HCT116 (cell line): ENCODE measurements at regions not wholly inside any gene's neighbourhood (a gene's known extent, or its start where the extent isn't known, plus 50 kb on each side); places are given as distances from the start of the nearest gene placed in this dataset.

Experiments used
- ATAC-seq: fragments of 200-7000 bp; cut with Tn5 transposase; 2 replicates; pipeline ENCODE4 v1.9.1; 2020; ENCODE audit warnings: mild to moderate bottlenecking, moderate library complexity
- BruUV-seq: library from RNA; stranded (reverse); fragments of 400-500 nt; replicated peaks from 2 replicates; lab custom pipeline; 2021; lab: Mats Ljungman, UMichigan
- CTCF ChIA-PET: fragments of 300-600 bp; sonication (Branson Sonifier 250); formaldehyde crosslinking; loops from one replicate; lab custom pipeline; 2021; ENCODE audit warnings: antibody characterized with exemption; lab: Charles Lee
- POLR2A ChIA-PET: fragments of 300-600, 350-600 bp; sonication (Branson Sonifier 250); formaldehyde crosslinking; loops from one replicate; lab custom pipeline; 2021; ENCODE audit warnings: antibody characterized with exemption; lab: Charles Lee
- RAD21 ChIA-PET, 2 experiments: fragments of 300-600 bp; sonication (Branson Sonifier 250); formaldehyde crosslinking; loops; one replicate each; lab custom pipeline; 2023; ENCODE audit warnings: low total read pairs in 2 of 2; ENCODE audit not compliant: uncharacterized antibody in 2 of 2, unreplicated experiment in 2 of 2, low non-redundant PET in 1 of 2; lab: Charles Lee
- DNase-seq: peaks from one replicate; pipeline ENCODE4 v3.0.0-alpha.2; 2010; ENCODE audit warnings: low read depth, low spot score
- H2AFZ ChIP-seq: fragments of 200-600 bp; shearing (Covaris generic), sonication (generic); 2 replicates; pipeline ENCODE4 v1.6.1; 2017; ENCODE audit warnings: low read depth, mixed run types, mixed read lengths, antibody characterized with exemption, low read length; ENCODE audit not compliant: poor library complexity, severe bottlenecking
- H3K27ac ChIP-seq: 2 replicates; pipeline ENCODE4 v1.5.1; 2012; ENCODE audit warnings: low read depth, low read length
- H3K27me3 ChIP-seq: fragments of 200-600 bp; sonication (generic); 2 replicates; pipeline ENCODE4 v1.6.1; 2016; ENCODE audit warnings: mixed run types, low read length, mixed read lengths; ENCODE audit not compliant: insufficient read depth
- H3K36me3 ChIP-seq, 2 experiments: fragments of 200-500 bp in 1 of 2; fragments of 200-600 bp in 1 of 2; sonication (Bioruptor generic) in 1 of 2; sonication (generic) in 1 of 2; 2 replicates each; pipeline versions ENCODE4 v1.5.1 to v1.6.1; 2014 to 2016; ENCODE audit warnings: low read length in 2 of 2, inconsistent platforms in 1 of 2, mixed read lengths in 1 of 2, mixed run types in 1 of 2; ENCODE audit not compliant: insufficient read depth in 2 of 2, control insufficient read depth in 1 of 2
- H3K4me1 ChIP-seq, 2 experiments: fragments of 200-600 bp in 1 of 2; sonication (generic) in 1 of 2; 2 replicates each; pipeline versions ENCODE4 v1.5.1 to v1.6.1; 2012 to 2017; ENCODE audit warnings: low read length in 2 of 2, inconsistent platforms in 1 of 2, mild to moderate bottlenecking in 1 of 2, mixed read lengths in 1 of 2, mixed run types in 1 of 2, moderate library complexity in 1 of 2; ENCODE audit not compliant: insufficient read depth in 2 of 2, control insufficient read depth in 1 of 2
- H3K4me2 ChIP-seq: fragments of 200-600 bp; sonication (generic); 2 replicates; pipeline ENCODE4 v1.6.1; 2017; ENCODE audit warnings: mixed run types, low read length, mixed read lengths
- H3K4me3 ChIP-seq, 2 experiments: fragments of 200-600 bp in 1 of 2; sonication (generic) in 1 of 2; replicated peaks in 1 of 2; 2 replicates each; pipeline ENCODE4 v1.5.1; 2011 to 2016; ENCODE audit warnings: low read length in 2 of 2, control low read depth in 1 of 2, low read depth in 1 of 2, mild to moderate bottlenecking in 1 of 2, mixed read lengths in 1 of 2, mixed run types in 1 of 2
- H3K79me2 ChIP-seq: fragments of 200-600 bp; sonication (generic); 2 replicates; pipeline ENCODE4 v1.6.1; 2017; ENCODE audit warnings: mild to moderate bottlenecking, mixed run types, low read length, moderate library complexity, mixed read lengths; ENCODE audit not compliant: insufficient read depth
- H3K9ac ChIP-seq: fragments of 200-600 bp; sonication (generic); 2 replicates; pipeline ENCODE4 v1.6.1; 2016; ENCODE audit warnings: low read length, mixed read lengths
- H3K9me2 ChIP-seq: fragments of 200-600 bp; sonication (generic), shearing (Covaris generic); 2 replicates; pipeline ENCODE4 v1.6.1; 2017; ENCODE audit warnings: mixed run types, mild to moderate bottlenecking, moderate library complexity; ENCODE audit not compliant: insufficient read depth
- H3K9me3 ChIP-seq, 2 experiments: fragments of 200-500 bp in 1 of 2; fragments of 200-600 bp in 1 of 2; sonication (Bioruptor generic) in 1 of 2; sonication (generic) in 1 of 2; 2 replicates each; pipeline ENCODE4 v1.6.1; 2014 to 2017; ENCODE audit warnings: low read length in 2 of 2, mixed read lengths in 2 of 2, inconsistent platforms in 1 of 2, low read depth in 1 of 2, mild to moderate bottlenecking in 1 of 2, mixed run types in 1 of 2, moderate library complexity in 1 of 2; ENCODE audit not compliant: control insufficient read depth in 1 of 2, insufficient read depth in 1 of 2
- H4K20me1 ChIP-seq: fragments of 200-600 bp; sonication (generic), shearing (Covaris generic); 2 replicates; pipeline ENCODE4 v1.6.1; 2017; ENCODE audit warnings: mixed run types, mild to moderate bottlenecking, moderate library complexity; ENCODE audit not compliant: insufficient read depth
- ATF3 ChIP-seq: IDR thresholded peaks from 2 replicates; pipeline ENCODE4 v1.6.1; 2012
- CBX3 ChIP-seq: IDR thresholded peaks from 2 replicates; pipeline ENCODE4 v1.6.1; 2012; ENCODE audit warnings: low read depth
- CTCF ChIP-seq, 3 experiments: fragments of 200-600 bp in 1 of 3; sonication (generic) in 1 of 3; IDR thresholded peaks in 2 of 3; conservative IDR thresholded peaks in 1 of 3; 2 replicates each; pipeline ENCODE4 v1.5.1; 2012 to 2017; ENCODE audit warnings: low read depth in 2 of 3, low read length in 2 of 3, antibody characterized with exemption in 1 of 3, borderline replicate concordance in 1 of 3, control low read depth in 1 of 3, mild to moderate bottlenecking in 1 of 3, mixed read lengths in 1 of 3, mixed run types in 1 of 3, moderate library complexity in 1 of 3; ENCODE audit not compliant: insufficient read depth in 1 of 3
- EZH2phosphoT487 ChIP-seq: fragments of 200-600 bp; IDR thresholded peaks from 2 replicates; pipeline ENCODE4 v1.6.1; 2018; ENCODE audit warnings: antibody characterized with exemption, borderline replicate concordance
- FOSL1 ChIP-seq: IDR thresholded peaks from 2 replicates; pipeline ENCODE4 v1.6.1; 2012; ENCODE audit warnings: low read depth
- JUND ChIP-seq: IDR thresholded peaks from 2 replicates; pipeline ENCODE4 v1.6.1; 2012
- RAD21 ChIP-seq: IDR thresholded peaks from 2 replicates; pipeline ENCODE4 v1.6.1; 2012; ENCODE audit warnings: low read depth, mild to moderate bottlenecking
- ZFX ChIP-seq: fragments of 450-650 bp; IDR thresholded peaks from 2 replicates; pipeline ENCODE4 v1.6.1; 2017
- ZNF274 ChIP-seq: fragments of 200-500 bp; sonication (Bioruptor generic); IDR thresholded peaks from 2 replicates; pipeline ENCODE4 v1.6.1; 2014; ENCODE audit warnings: mild to moderate bottlenecking, low read depth, low read length, inconsistent platforms
- intact Hi-C: fragments of 100-400 bp; cut with micrococcal nuclease; formaldehyde crosslinking; loops from 2 replicates; pipeline ENCODE4 v1.10.0; 2022

GRCh38 chr4:8707045-8707781 lies 114.6 kb downstream of the CPZ start:
- H2AFZ ChIP-seq, result no peak overlapping the region
- no peaks in the 10 kb centered on the region for H4K20me1 ChIP-seq
- H3K79me2 ChIP-seq, result no peaks in the 10 kb centered on the region
- BruUV-seq, result no TSS peak
- H3K9ac ChIP-seq, result no peak overlapping the region
- ChIA-PET CTCF (no interaction called here), RAD21 (no interaction called here), POLR2A (no interaction called here)
- no peak overlapping the region for H3K4me3 ChIP-seq
- no peak overlapping the region for H3K27ac ChIP-seq
- DNase-seq (no peak), ATAC-seq (no peak)
- H3K36me3 ChIP-seq, result no peaks in the 10 kb centered on the region
- no peaks in the 10 kb centered on the region for H3K4me1 ChIP-seq
- TF ChIP-seq RAD21 (no peak), FOSL1 (no peak), ZNF274 (no peak), EZH2phosphoT487 (no peak), ATF3 (no peak), CTCF (IDR thresholded peaks at IDR 0.05 in 2 of 3, conservative IDR thresholded peaks at IDR 0.05 in 1 of 3; ENCODE audit: borderline replicate concordance in 1 of 3, insufficient read depth in 1 of 3, low read depth in 2 of 3, low read length in 2 of 3) (no peak), CBX3 (no peak), JUND (no peak), ZFX (no peak)
- no peaks in the 10 kb centered on the region for H3K9me2 ChIP-seq
- intact Hi-C loops, result no loop called here
- H3K27me3 ChIP-seq, result 0 out of 2 replicates have a peak, but pooled peaks cover 2% of the 10 kb centered on the region
- H3K9me3 ChIP-seq, result no peaks in the 10 kb centered on the region
- no peak overlapping the region for H3K4me2 ChIP-seq
